HEK293T (cell line): ENCODE measurements at regions not wholly inside any gene's neighbourhood (a gene's known extent, or its start where the extent isn't known, plus 50 kb on each side); places are given as distances from the start of the nearest gene placed in this dataset.

Source experiments
- FOXK2 ChIP-seq: fragments of 450-650 bp; IDR thresholded peaks from 2 replicates; pipeline ENCODE4 v1.6.1; 2016; ENCODE audit warnings: mild to moderate bottlenecking
- FOXM1 ChIP-seq: fragments of 450-650 bp; IDR thresholded peaks from 2 replicates; pipeline ENCODE4 v1.6.1; 2017; ENCODE audit warnings: mild to moderate bottlenecking, borderline replicate concordance
- L3MBTL2 ChIP-seq: fragments of 450-650 bp; conservative IDR thresholded peaks from 2 replicates; pipeline ENCODE4 v1.6.1; 2016; ENCODE audit warnings: mild to moderate bottlenecking
- SUZ12 ChIP-seq: fragments of 450-650 bp; IDR thresholded peaks from 2 replicates; pipeline ENCODE4 v1.6.1; 2016; ENCODE audit warnings: mild to moderate bottlenecking
- TARDBP ChIP-seq: fragments of 450-650 bp; IDR thresholded peaks from 2 replicates; pipeline ENCODE4 v1.6.1; 2016
- ZNF384 ChIP-seq: fragments of 450-650 bp; IDR thresholded peaks from 2 replicates; pipeline ENCODE4 v1.6.1; 2016

GRCh38 chr3:178343433-178344038 is 192.7 kb upstream of the KCNMB2 start:
- TF ChIP-seq L3MBTL2 (no peak), FOXM1 (no peak), TARDBP (no peak), ZNF384 (no peak), SUZ12 (no peak), FOXK2 (no peak)
